Glomerular visceral epithelial cell (primary cell): ENCODE measurements at regions not wholly inside any gene's neighbourhood (a gene's known extent, or its start where the extent isn't known, plus 50 kb on each side); places are given as distances from the start of the nearest gene placed in this dataset.
"Not testable (repeated sequence)": the region's sequence is repeated elsewhere in the genome, so short reads cannot be mapped to it uniquely, and the experiment has no call there.

Experiments
- DNase-seq: peaks from one replicate; pipeline ENCODE4 v3.0.0-alpha.2; 2016; ENCODE audit errors: extremely low spot score

DNA sequence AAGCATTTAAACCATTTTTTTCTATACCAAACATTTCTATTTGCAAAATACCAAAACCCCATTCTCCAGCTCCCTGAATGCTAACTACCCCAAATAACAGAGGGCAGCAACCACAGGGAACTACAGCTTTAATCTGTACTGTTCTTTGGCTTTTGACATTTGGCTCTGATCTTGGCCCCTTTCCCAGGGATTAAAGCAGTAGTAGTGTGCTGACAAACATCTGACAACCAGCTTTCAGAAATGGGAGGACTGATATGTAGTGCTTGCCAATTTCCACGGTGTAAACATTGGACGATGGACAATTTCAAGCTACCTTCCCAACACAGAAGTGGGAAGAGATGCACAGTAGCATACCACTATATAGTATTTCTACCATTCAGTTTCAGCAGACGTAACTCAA lies 88.4 kb upstream of the TEAD1 start:
- no peak for DNase-seq

DNA sequence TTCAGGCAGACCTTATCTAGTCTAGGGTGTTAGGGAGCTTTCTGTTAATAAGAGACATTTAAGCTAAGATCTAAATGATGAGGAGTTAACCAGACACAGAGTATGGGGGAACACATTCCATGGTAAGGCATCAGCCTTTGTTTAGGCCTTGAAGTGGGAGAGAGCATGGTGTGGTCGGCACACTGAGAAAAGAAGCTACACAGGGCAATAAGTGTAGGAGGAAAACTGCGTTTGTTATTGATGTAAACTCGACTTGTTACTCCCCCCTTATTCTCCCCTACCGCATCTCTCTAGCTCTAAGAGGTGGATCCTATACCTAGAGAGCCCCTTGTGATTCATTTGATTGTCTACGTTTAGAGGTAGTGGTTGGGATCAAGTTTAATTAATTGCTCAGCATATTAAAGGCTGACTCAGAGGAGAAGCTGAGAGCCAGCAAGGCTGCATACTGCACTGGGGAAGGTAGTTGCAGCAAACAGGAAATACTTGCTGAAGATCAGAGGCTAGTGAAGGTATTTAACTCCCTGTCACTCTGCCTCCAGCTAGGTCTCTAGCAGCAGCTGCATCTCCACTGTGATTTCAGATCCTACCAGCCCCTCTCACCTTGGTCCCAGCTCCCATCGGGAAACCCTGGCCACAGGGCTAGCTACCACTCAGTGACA lies 86.8 kb upstream of the TEAD1 start:
- DNase-seq = no peak

DNA sequence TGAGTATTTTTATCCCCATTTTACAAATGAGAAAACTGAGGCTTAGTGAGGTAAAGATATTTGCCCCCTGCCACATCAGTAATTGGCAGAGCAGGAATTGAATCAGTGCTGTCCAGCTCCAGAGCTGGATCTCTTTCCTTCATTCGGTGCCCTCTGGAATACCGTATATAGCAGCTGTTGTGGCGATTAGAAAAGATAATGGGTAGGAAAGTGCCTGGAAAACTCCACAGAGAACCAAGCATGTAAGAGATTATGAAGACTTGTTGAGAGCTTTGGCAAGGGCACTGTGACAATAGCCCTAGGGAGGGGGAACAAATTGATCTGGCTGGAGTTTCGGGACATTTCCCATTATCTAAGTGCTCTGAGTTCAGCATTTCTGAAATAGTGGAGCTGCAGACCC lies 82.5 kb upstream of the TEAD1 start:
- DNase-seq = no peak

DNA sequence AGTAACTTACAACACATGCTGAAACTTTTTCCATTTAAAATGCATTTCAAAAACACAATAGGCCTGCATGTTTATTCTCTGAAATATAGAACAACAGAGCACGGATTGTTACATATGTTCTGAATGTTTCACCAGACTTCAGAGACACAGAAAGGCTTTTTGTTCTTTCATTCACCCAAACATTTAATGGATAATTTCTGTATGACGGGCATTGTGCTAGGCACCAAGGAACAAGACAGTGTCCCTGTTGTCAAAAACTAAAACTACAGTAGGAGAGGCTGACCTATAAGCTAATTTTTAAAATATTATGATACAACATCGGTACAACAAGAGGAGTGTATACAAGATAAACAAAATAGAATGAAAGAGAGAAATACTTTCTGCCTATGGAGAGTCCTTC lies 81.9 kb upstream of the TEAD1 start:
- DNase-seq = no peak

DNA sequence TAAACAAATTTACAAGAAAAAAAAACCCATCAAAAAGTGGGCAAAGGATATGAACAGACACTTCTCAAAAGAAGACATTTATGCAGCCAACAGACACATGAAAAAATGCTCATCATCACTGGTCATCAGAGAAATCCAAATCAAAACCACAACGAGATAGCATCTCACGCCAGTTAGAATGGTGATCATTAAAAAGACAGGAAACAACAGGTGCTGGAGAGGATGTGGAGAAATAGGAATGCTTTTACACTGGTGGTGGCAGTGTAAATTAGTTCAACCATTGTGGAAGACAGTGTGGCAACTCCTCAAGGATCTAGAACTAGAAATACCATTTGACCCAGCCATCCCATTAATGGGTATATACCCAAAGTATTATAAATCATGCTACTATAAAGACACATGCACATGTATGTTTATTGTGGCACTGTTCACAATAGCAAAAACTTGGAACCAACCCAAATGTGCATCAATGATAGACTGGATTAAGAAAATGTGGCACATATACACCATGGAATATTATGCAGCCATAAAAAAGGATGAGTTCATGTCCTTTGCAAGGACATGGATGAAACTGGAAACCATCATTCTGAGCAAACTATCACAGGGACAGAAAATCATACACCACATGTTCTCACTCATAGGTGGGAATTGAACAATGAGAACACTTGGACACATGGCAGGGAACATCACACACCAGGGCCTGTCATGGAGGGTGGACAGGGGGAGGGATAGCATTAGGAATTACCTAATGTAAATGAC lies 79.0 kb upstream of the TEAD1 start:
- DNase-seq = not testable (repeated sequence)

DNA sequence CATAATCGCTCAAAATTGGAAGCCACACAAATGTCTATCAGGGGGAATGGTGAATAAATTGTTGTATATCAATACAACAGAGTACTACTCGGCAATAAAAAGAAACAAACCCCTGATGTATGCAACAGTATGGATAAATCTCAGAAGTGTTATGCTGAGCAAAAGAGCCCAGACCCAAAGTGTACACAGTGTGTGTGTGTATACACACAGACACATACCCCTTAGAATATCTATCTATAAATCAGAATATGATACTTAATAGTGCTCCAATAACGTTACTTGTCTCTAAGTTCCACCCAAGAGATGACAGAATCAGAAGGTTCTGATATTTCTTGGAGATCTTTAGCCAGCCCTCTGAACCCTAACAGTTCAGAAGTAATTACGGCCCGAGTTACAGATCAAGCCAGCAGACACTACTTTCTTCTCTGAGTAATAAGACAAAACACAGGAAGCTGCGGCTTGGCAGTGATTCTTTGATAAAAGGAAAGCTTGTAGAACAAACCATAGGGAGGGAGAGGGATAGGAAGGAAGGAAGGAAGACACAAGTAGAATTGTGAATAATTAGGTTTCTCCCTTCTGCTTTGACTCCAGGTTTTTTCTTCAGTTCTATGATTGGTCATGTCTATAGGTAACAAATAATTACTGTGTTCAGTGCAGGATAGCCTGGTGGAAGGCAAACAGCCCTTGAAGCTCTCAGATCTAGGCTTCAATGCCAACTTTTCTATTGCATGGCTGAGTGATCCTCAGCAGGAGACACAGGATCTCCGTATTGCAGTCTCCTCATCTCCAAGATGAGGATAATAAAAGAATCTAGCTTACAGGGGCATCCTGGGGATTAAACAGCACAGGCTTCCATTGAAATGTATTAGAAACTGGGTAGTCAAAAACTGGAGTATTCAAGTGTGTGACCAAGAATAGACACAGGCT lies 75.6 kb upstream of the TEAD1 start:
- peak; percentile 60 for DNase-seq

DNA sequence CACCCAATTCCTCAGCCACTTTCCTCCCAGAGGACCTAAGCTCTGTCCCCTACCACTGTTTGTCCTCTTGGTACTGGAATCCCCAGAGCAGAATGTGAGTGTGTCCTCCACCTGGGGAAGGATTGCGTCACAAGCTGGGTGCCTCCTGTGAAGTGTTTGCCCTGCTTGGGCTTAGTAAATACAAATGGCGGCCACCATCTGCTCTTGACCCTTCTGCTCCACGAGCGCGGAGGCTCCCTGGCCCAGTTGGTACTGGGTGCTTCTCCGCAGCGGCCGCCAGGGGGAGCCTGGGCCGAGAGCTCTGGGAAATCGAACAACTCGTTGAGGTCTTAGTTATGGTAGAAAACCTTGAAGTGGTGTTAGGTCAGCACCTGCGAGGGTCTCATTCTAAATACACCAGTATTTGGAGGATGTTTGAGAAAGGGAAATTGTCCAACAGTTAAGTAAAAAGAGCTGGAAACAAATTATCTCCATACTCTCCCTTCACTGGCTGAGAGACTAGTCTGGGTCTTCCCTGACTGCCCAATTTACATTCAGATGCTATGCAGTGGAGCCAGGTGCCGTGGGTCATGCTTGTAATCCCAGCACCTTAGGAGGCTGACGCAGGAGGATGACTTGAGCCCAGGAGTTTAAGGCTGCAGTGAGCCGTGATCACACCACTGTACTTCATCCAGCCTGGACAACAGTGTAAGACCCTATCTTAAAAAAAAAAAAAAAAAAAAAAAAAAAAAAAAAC lies 74.6 kb upstream of the TEAD1 start:
- DNase-seq = no peak

DNA sequence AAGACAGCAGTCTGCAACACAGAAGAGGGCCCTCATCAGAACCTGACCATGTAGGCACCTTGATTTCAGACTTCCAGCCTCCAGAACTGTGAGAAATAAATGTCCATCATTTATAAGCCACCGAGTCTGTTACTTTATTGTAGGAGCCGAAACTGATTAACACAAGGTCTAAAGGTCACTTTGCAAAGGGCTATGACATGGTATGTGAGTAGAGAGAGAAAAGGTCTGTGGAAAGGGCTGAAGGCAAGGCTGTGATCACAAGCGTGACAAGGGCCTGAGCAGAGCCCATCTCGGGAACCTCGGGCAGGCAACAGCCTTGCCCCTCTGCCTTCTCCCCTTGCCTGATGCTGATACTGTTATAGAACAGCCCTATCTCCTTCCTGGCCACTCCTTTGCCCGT lies 73.4 kb upstream of the TEAD1 start:
- DNase-seq = peak; percentile 42

DNA sequence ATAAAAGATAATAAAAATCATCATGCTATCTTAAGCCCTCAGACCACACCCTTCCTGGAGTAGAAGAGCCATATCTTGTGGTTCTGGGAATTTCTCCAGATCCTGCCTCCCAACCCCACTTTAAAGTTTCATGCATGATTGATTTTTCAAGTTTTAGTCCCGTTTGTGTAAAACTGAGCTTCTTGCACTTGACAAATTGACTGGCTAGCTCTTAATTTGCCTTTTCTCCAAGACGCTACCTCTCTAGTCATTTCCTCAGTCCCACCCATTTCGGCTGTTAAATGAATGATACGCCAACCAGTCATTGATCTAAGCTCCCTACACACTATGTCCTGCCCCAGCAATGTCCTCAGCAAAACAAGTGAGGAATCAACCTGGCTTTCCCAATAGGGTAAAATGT lies 71.8 kb upstream of the TEAD1 start:
- DNase-seq = peak; percentile 68

DNA sequence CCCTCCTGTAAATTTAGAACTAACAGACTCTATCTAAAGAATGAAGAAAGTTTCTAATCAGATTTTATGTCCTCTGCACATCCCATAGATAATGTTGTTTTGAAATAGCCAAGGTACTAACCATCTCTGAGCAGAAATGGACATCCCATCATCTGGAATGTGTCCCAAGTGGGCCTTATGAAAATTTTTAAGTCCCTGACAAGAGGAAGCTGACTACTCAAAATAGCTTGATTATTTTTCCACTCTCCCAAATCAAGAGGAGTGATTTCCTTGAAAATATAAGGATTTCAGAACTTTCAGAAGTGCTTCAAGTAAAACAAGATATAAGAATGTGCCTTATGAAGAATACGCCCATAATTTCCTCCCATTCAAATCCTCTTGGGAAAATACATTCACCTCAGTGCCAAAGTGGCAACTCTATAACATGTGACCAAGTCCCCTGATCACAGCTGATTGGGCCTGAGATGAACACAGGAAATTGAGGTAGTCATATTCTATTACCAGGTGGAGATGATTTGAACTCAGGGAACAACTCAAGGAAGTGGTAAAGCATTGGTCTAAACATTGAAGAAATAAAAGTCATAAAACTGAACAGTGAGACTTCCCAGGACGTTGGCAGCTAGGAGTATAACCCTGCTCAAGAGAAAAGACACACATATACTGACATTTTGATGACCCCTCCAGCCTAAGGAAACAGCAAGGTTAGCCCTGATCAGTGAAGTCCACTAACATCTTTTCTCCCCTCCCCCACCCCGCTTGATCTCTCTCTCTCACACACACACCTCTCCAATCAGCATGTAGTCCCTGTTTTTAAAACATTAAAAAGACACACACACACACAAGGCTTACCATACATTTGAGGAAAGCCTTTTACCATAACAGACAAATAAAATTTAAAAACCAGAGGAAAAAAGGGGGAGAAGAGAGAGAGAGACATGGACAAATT lies 70.8 kb upstream of the TEAD1 start:
- no peak for DNase-seq

DNA sequence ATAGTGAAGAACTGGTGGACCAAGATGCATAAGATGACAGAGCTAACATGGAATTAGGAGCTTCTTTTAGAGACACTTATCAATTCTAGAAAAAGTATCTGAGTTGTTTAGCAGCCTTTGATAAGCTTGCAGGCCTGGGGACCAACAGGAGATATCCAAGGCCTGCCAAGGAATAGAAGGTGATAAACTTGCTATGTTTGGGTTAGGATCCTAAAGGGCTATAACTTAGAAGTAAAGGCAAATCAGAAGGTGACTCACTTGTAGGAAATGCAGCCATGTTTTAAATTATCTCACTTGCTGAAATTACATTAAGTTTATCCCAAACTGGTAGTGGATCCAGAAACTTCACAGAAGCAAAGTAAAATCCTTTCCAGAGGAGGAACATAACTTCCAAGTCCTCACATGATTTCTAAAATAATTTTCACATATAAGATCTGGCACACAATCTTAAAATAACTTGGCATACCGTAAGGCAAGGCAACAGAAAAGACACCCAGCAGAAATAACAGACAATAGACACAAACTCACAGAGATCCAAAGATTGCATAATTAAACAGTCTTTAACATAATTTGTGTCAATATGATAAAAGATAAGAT lies 69.6 kb upstream of the TEAD1 start:
- DNase-seq = no peak

DNA sequence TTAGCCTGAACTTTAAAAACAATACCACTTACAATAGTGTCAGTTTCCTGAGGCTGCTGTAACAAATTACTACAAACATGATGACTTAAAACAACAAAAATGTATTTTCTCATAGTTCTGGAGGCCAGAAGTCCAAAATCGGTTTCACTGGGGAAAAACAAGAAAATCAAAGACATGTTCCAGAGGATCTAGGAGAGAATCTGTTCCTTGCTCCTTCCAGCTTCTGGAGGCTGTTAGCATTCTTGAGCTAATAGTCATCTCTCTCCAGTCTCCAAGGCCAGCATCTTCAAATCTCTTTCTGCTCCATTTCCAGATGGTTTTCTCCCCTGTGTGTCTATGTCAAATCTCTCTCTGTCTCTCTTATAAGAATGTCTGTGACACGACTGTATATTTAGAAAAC lies 67.6 kb upstream of the TEAD1 start:
- peak; percentile 35 for DNase-seq

DNA sequence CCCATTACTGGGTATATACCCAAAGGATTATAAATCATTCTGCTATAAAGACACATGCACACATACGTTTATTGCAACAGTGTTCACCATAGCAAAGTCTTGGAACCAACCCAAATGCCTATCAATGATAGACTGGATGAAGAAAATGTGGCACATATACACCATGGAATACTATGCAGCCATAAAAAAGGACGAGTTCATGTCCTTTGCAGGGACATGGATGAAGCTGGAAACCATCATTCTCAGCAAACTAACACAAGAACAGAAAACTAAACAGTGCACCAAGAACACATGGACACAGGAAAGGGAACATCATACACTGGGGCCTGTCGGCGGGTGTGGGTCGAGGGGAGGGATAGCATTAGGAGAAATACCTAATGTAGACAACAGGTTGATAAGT lies 65.5 kb upstream of the TEAD1 start:
- not testable (repeated sequence) for DNase-seq

DNA sequence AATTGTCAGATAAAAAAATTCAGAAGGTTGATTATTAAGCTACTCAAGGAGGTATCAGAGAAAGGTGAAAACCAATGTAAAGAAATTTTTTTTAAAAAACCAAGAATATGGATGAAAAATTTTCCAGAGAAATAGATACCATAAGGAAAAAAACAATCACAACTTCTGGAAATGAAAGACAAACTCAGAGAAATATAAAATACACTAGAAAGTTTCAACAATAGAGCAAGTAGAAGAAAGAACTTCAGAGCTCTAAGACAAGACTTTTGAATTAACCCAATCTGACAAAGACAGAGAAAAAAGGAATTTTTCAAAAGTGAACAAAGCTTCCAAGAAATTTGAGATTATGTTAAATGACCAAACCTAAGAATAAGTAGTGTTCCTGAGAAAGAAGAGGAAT lies 62.9 kb upstream of the TEAD1 start:
- no peak for DNase-seq

DNA sequence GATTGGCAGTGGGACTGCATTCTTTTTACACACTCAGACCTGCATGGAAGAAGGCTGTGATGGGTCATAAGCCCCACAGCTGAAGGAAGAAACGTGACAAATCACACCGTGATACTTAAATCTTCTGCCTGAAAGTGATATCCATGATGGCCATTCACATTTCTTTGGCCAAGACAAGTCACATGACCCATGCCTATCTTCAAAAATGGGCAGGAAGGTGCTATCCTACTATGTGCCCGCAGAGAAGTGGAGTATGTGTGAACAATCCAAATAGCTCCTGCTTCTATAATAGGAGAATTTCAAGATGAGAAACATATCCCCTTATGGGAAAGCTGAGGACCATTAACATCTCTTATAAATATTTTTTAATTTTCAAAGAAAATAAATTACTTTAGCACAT lies 56.6 kb upstream of the TEAD1 start:
- no peak for DNase-seq

DNA sequence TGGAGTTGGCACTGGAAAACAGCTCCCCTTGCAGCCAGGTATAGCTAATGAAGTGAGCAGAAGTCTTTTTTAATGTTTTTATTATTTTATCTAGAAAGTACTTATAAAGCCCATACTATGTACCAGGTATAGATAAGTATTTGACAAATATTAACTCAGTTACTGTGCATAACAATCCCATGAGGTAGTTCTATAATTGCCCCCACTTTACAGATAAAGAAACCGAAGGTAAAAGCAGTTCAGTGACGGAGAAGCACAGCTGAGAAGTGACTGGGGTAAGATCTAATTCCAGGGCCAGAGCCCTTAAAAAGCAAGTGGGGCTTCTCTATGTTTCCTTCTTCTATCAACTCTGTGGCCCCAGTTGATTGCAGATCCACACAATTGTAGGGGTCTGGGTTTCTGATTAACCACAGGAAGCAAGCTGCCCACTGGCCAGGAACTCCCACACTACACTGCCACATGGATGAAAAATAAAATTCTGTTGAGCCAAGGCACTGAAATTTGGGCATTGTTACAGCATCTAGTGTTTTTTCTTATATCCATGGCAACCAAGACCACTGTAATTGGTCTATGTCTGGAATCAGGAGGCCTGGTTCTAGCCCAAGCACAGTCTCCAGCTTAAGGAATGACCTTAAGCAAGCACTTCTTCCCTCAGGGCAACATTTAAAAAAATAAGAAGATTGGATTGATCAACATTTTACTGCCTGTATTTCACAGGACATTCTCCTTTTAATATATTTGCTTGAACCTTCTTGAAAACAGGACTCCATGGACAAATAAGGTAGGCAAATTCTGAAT lies 55.3 kb upstream of the TEAD1 start:
- DNase-seq = no peak

DNA sequence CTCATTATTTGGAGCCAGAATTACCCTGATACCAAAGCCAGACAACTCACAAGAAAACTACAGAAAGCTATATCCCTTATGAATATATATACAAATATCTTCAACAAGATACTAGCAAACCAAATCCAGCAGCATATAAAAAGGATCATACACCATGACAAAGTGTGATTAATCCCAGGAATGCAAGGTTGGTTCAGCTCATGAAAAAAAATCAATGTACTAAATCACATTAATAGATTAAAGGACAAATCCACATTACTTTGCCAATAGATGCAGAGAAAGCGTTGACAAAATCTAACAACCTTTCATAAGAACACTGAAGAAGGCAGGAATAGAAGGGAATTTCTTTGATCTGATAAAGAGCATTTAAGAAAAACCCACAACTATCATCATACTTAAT lies 50.4 kb upstream of the TEAD1 start:
- DNase-seq = no peak
